ENCODE measurements at regions not wholly inside any gene's neighbourhood (a gene's known extent, or its start where the extent isn't known, plus 50 kb on each side); places are given as distances from the start of the nearest gene placed in this dataset.
"Not testable (repeated sequence)": the region's sequence is repeated elsewhere in the genome, so short reads cannot be mapped to it uniquely, and the experiment has no call there.

DNA sequence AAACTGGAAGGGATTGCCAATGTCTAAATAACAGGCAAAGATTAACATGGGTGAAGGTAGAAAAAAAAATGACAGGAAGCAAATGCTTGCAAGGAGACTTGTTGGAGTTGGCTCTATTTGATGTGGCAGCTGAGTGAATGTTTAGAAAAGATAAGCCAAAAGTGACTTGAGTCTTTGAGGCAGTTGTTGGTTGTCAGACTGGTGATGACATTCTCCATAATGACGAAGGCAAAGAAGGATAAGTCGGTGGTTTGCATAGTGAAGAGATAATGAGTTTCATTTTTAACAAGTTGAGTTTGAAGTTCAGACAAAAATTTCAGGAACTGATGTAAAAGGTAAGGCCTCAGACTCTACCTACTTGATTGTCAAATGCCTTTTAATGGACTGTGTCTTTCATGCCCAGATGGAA, 704.1 kb upstream of the SGO1 start:
- DNase-seq: no peak

GRCh38 chr3:20878691-20879090, 692.7 kb upstream of the SGO1 start:
- DNase-seq: no peak

GRCh38 chr3:20873235-20873634, 687.2 kb upstream of the SGO1 start:
- no peak for DNase-seq

- DNase-seq: no peak
Observed at GRCh38 chr3:20870106-20870899, 684.3 kb upstream of the SGO1 start.

GRCh38 chr3:20865803-20866202, 679.8 kb upstream of the SGO1 start:
- no peak for DNase-seq

DNA sequence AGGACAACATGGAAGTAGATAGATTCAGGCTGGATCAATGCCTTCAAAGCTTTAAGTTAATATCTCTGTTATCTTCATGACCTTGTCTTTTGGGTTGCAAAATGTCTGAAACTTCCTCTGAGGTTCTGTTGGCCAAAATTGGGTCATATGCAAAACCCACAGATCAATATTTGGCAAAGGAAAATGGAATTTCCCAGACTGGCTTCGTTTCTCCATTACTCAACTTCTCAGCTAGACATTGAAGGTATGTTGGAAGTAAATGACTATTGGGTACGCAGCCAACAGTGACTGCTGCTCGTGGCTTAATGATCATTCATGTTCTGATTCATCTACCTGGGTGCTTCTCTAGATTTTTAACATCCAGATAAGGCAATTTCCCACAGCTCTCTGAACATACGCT, 675.4 kb upstream of the SGO1 start:
- no peak for DNase-seq

DNA sequence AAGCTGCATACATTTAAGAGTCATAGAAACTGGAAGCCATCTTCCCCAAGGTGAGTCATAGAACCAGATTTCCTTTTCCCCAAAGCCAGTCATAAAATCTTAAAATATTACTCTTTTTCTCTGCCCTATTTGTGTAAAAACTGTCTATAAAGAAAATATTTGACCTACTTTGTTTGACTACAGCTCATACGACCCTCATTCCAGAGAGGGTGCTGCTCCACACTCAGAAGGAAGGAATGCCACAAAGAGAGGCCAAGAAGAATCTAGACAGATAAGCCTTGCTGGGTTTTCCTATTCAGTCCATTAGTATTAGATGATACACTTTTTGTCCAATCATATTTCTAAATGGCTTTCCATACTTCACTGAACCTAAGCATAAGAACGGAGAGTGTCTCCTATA, 671.6 kb upstream of the SGO1 start:
- DNase-seq: no peak

DNA sequence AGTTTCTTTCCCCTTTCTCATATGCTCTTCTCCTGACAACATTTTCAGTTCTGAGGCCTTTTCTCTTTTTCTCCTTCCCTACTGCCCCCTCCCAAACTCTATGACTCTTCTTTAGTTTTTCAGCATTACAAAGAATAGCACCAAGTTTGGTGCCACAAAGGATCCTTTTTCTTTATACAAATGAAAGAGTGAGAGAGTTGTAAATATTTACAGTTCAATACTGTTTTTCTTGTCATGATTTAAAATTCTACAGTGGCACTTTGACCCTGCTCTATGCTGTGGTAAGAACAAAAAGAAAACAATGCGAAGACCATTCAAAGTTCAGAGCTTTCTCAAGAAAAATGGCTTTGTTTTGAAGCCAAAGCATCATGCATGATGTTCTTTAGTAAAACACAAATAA, 667.9 kb upstream of the SGO1 start:
- DNase-seq: no peak

- DNase-seq: no peak
Observed at GRCh38 chr3:20852712-20853111, 666.7 kb upstream of the SGO1 start.

- no peak for DNase-seq
Observed at GRCh38 chr3:20849975-20850374, 664.0 kb upstream of the SGO1 start.

DNA sequence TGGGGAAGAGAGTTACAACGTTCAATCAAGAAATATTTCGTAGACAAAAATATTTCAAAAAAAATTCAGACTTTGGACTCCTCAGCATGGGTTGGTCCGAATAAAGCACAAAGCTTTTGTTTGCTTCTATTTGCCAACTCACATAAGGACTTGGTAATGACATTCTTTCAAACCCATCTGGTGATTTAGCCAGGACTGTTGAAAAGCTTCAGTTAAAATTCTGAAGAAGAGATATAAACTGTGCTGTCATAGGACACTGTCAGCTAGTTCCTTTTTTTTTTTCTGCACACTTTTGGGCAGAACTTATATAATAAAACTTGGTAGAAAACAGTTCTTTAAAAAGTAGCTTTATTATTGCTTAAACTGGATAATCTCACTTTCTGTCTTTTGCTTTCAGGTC, 660.8 kb upstream of the SGO1 start:
- no peak for DNase-seq

DNA sequence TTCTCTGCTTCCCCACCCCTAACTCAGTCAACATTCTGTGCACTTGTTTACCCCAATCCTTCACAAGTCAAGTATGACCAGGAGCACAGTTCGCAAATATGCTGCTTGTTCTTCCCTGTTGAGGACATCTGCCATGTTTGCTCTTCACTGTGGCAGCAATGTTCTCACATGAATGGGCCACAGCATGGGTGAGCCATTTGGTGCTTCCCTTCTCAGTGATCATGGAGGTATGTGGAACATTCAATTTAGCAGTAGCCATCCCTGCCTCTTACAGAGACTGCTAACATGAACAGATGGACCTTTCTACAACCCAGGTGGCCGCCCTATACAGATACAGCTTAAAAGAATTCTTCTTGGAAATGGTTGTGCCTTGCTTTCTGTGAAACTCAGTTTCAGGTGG, 660.1 kb upstream of the SGO1 start:
- DNase-seq: no peak

DNA sequence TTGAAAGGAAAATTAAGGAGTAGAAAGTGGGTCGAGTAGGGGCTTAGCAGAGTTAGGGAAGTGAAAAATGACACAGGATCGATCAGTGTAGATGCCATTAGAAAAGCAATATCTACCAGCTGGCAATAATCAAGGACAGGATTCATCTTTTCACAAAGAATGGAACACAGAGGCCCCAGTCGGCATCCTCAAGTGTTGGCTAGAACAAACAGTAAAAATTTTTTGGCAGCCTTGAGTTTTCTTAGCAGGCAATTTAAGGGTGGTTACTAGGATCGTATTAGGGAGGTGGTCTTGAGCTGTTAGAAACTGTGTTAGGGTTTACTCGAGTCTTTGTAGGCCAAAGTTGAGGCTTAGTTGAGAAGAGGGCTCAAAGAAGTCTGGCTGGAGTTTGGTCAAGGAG, 658.8 kb upstream of the SGO1 start:
- DNase-seq: no peak

DNA sequence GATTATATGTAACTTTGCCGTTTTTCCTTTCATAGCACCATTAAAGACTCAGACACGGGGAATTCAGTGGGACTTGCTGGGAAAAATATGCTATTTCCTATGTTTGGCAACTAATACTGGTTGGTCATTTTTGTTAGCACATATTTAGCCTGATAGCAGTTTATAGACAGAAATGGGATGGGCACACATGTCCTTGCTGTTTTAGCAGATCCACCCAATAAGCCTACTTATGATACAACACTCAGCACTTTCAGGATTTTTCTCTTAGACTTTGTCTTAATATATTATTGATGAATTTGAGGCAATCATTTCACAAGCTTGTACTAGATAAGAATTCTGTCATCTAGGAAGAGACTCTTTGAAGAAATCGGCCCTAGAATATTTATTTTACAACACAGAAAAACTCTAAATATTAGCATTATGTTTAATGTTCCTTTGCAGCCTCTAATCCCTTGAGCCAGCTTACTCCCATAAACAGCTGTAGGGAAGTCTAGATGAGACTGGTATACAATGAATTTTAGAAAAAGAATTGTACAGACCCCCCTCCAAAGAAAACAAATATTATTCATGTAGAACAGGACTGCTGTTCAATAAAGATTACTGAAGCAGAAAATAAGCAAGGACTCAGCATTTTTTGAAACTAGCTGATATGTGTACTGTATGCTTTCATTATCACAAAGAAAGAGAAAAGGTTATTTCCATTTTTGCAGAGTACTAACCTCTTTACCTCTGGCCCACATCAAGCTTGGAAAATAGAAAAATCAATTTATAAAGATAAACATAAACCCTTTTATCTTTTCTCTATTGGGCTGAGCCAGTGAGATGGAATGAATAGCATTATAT, 656.8 kb upstream of the SGO1 start:
- no peak for DNase-seq

- DNase-seq: no peak
Observed at GRCh38 chr3:20842002-20842401, 656.0 kb upstream of the SGO1 start.

GRCh38 chr3:20837676-20838302, 651.8 kb upstream of the SGO1 start:
- no peak for DNase-seq

DNA sequence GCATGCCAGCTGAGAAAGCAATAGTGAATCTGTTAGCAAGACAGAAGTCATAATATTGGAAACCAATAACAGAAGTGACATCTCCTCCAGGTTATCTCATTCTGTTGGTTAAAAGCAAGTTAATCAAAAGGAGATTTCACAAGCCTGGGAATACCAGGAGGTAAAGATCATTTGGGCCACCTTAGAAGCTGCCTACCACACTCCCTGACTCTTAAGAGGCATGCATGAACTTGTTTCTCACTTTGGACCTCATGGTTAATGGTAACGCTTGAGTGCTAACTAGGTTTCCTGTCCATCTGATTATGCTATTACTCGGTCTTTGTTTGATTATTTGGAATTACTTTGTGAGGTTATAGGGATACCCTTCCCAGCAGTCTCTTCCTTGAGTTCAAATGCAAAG, 650.8 kb upstream of the SGO1 start:
- DNase-seq: no peak

DNA sequence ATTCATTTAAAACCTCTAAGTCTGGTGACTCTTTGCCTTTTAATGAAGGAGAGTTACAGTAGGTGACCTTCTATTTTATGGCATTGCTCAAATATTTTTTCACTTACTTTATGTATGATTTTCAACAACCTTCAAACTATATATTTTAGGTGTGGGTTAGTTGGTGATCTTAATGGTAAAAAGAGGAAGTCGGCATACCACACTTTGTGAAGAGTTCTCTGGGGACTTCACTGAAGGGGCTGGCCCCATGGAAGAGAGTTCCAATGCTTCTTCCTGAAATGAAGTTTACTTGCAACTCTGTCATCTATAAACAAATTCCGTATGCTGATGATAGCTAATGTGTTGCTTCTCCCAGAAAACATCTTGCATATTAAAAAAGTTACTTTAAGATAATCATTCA, 647.0 kb upstream of the SGO1 start:
- DNase-seq: no peak

DNA sequence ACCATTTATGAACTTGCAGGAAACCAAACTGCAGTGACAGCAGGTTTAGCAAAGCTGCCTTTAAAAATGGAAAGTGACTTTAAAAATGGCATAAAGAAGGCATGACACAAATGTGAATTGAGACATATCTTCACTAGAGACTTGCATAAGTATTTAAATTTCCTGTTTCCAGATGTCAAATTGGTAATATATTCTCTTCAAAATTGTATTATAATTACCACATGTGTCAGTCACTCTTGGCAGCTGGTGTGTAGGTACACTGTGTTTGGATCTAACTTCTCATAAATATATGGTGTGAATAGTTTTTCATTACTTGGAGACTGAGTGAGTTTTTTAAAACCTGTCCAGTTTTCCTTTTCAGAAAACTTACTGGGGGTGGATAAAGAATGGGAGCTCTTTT, 636.2 kb upstream of the SGO1 start:
- no peak for DNase-seq

DNA sequence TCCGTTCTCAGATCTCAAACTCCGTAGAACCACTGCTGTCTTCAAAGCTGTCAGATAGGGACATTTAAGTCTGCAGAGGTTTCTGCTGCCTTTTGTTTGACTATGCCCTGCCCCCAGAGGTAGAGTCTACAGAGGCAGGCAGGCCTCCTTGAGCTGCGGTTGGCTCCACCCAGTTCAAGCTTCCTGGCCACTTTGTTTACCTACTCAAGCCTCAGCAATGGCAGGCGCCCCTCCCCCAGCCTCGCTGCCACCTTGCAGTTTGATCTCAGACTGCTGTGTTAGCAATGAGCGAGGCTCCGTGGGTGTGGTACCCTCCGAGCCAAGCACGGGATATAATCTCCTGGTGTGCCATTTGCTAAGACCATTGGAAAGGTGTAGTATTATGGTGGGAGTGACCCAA, 634.9 kb upstream of the SGO1 start:
- DNase-seq: not testable (repeated sequence)

GRCh38 chr3:20811631-20812030, 625.6 kb upstream of the SGO1 start:
- no peak for DNase-seq

DNA sequence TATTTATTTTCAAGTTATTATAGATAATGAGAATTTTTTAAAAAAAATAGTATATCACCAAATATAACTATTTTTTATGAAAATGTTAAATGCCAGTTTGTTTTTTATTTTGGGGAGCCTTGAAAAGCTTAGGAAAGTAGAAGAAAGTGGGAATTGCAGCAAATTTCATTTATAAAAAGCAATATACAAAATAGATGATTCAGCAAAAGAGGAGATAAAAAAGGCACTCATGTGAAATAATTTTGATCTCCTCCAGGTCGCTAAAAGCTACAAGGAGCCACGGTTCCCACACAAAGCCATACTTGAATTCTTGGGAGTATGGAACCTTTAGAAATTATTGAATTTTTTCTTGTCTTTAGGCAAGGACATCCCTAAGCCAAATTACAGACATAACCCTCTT, 625.0 kb upstream of the SGO1 start:
- no peak for DNase-seq

DNA sequence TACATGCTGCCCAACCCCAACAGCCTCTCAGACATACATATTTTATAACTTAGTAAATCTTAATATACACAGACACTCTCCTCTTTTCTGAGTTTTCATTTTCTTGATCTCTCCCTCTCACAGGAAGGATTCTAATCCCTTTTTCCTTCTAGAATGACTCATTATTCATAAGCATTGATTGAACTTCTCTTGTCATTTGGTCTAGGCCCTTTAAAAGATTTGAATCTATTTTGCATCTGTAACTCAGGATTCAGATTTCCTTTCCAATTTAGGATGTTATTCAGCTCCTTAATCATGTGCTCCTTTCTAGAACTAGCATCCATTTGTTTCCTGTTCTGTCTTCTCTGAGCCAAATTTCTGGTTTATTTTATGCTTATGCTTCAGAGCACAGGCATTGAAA, 624.5 kb upstream of the SGO1 start:
- DNase-seq: no peak

DNA sequence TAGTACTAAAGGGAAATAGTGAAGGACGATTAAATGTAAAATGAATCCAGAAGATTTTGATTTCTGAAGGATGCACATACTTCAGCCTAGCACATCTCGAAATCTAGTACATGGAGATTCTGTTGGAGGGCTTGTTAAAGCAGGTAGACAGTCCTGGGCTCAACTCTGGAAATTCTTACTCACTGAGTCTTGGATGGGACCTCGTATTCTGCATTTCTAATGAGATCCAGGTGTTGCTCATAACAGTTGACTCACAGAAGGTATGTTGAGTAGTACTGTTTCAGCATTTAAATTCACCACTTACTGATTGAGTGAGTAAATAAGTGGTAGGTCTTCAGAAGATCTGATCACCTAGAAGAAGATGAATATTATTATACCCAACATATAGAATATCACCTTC, 623.4 kb upstream of the SGO1 start:
- no peak for DNase-seq
